Calu3 (cell line): ENCODE measurements at regions not wholly inside any gene's neighbourhood (a gene's known extent, or its start where the extent isn't known, plus 50 kb on each side); places are given as distances from the start of the nearest gene placed in this dataset.

ENCODE experiments used
- BruUV-seq: library from RNA; stranded (reverse); fragments of 400-500 nt; replicated peaks from 2 replicates; lab custom pipeline; 2021; lab: Mats Ljungman, UMichigan
- CTCF ChIA-PET: fragments of 300-600 bp; sonication (Branson Sonifier 250); formaldehyde crosslinking; loops from one replicate; lab custom pipeline; 2022; ENCODE audit warnings: antibody characterized with exemption; lab: Charles Lee
- DNase-seq: peaks from one replicate; pipeline ENCODE4 v3.0.0; 2022
- H3K27ac Mint-ChIP-seq: one replicate; pipeline ENCODE4 v1.8.0; 2022; ENCODE audit warnings: mixed read lengths; ENCODE audit not compliant: unreplicated experiment
- H3K27me3 Mint-ChIP-seq: one replicate; pipeline ENCODE4 v1.8.0; 2022; ENCODE audit warnings: mixed read lengths; ENCODE audit not compliant: unreplicated experiment
- H3K36me3 Mint-ChIP-seq: one replicate; pipeline ENCODE4 v1.8.0; 2022; ENCODE audit warnings: mild to moderate bottlenecking, moderate library complexity, mixed read lengths; ENCODE audit not compliant: insufficient read depth, unreplicated experiment
- H3K4me1 Mint-ChIP-seq: one replicate; pipeline ENCODE4 v1.8.0; 2022; ENCODE audit warnings: mild to moderate bottlenecking, low read depth, mixed read lengths; ENCODE audit not compliant: unreplicated experiment
- H3K4me3 Mint-ChIP-seq: one replicate; pipeline ENCODE4 v1.8.0; 2022; ENCODE audit warnings: mild to moderate bottlenecking, low read depth, moderate library complexity, mixed read lengths; ENCODE audit not compliant: unreplicated experiment
- H3K9me3 Mint-ChIP-seq: one replicate; pipeline ENCODE4 v1.8.0; 2022; ENCODE audit warnings: low read depth, mixed read lengths; ENCODE audit not compliant: unreplicated experiment
- CTCF ChIP-seq: fragments of 200-600 bp; IDR thresholded peaks from one replicate; pipeline ENCODE4 v1.8.0; 2022; ENCODE audit warnings: antibody characterized with exemption; ENCODE audit not compliant: unreplicated experiment
- intact Hi-C: fragments of 100-400 bp; cut with micrococcal nuclease; formaldehyde crosslinking; loops from one replicate; pipeline ENCODE4 v1.10.0; 2022; ENCODE audit not compliant: unreplicated experiment

GRCh38 chr3:66110840-66111239 lies 72.1 kb upstream of the MAGI1 start:
- CTCF ChIA-PET, result interaction anchor here (1.0 kb wide), 1 partner anchor 111 kb away, joined by 7 read pairs; no protein-coding TSS in a partner anchor

GRCh38 chr3:66107855-66108254 lies 69.1 kb upstream of the MAGI1 start:
- no peak for TF ChIP-seq CTCF
- no peak overlapping the region for H3K4me3 Mint-ChIP-seq
- no peak overlapping the region for H3K27ac Mint-ChIP-seq
- H3K36me3 Mint-ChIP-seq, result peaks cover 5% of the 10 kb centered on the region
- peaks cover 35% of the 10 kb centered on the region for H3K4me1 Mint-ChIP-seq
- no TSS peak for BruUV-seq
- no peaks in the 10 kb centered on the region for H3K27me3 Mint-ChIP-seq
- intact Hi-C loops, result no loop called here
- CTCF ChIA-PET, result interaction anchor here (0.6 kb wide), 1 partner anchor 22 kb away, joined by 3 read pairs; no protein-coding TSS in a partner anchor
- no peak for DNase-seq
- no peaks in the 10 kb centered on the region for H3K9me3 Mint-ChIP-seq

More at GRCh38 chr3:66110840-66111239, 72.1 kb upstream of the MAGI1 start:
- H3K4me3 Mint-ChIP-seq, result no peak overlapping the region
- peaks cover 27% of the 10 kb centered on the region for H3K4me1 Mint-ChIP-seq
- intact Hi-C loops, result no loop called here
- no peaks in the 10 kb centered on the region for H3K27me3 Mint-ChIP-seq
- no peak for TF ChIP-seq CTCF
- DNase-seq, result peak; percentile 60
- H3K36me3 Mint-ChIP-seq, result peaks cover 5% of the 10 kb centered on the region
- no peaks in the 10 kb centered on the region for H3K9me3 Mint-ChIP-seq
- peak overlapping the region; percentile 74 for H3K27ac Mint-ChIP-seq
- BruUV-seq, result no TSS peak

- intact Hi-C loops, result no loop called here
Observed at GRCh38 chr3:66106788-66107187, 68.1 kb upstream of the MAGI1 start.

GRCh38 chr3:66104535-66104934 lies 65.8 kb upstream of the MAGI1 start:
- H3K27me3 Mint-ChIP-seq, result no peaks in the 10 kb centered on the region
- CTCF ChIA-PET, result interaction anchor here (0.6 to 0.9 kb wide), 2 partner anchors 54 to 143 kb away, joined by 3 to 4 read pairs; no protein-coding TSS in a partner anchor
- TF ChIP-seq CTCF, result no peak
- H3K4me3 Mint-ChIP-seq, result no peak overlapping the region
- intact Hi-C loops, result no loop called here
- H3K27ac Mint-ChIP-seq, result peak overlapping the region; percentile 88
- peak; percentile 11 for DNase-seq
- BruUV-seq, result no TSS peak
- no peaks in the 10 kb centered on the region for H3K36me3 Mint-ChIP-seq
- H3K9me3 Mint-ChIP-seq, result no peaks in the 10 kb centered on the region
- peaks cover 18% of the 10 kb centered on the region for H3K4me1 Mint-ChIP-seq

More at GRCh38 chr3:66106788-66107187, 68.1 kb upstream of the MAGI1 start:
- CTCF ChIA-PET, result interaction anchor here (0.7 kb wide), 3 partner anchors 20 to 1054 kb away, joined by 3 to 7 read pairs (median 3); no protein-coding TSS in a partner anchor
- H3K27ac Mint-ChIP-seq, result no peak overlapping the region
- peaks cover 35% of the 10 kb centered on the region for H3K4me1 Mint-ChIP-seq
- no TSS peak for BruUV-seq
- no peak for TF ChIP-seq CTCF
- H3K4me3 Mint-ChIP-seq, result no peak overlapping the region
- H3K27me3 Mint-ChIP-seq, result no peaks in the 10 kb centered on the region
- no peaks in the 10 kb centered on the region for H3K9me3 Mint-ChIP-seq
- DNase-seq, result no peak
- H3K36me3 Mint-ChIP-seq, result peaks cover 5% of the 10 kb centered on the region
